Hematopoietic multipotent progenitor cell treated with erythropoietin and hydrocortisone succinate and interleukin-3 and kit ligand, for 15 days (in vitro differentiated cells): ENCODE measurements at regions not wholly inside any gene's neighbourhood (a gene's known extent, or its start where the extent isn't known, plus 50 kb on each side); places are given as distances from the start of the nearest gene placed in this dataset.
"Not testable (repeated sequence)": the region's sequence is repeated elsewhere in the genome, so short reads cannot be mapped to it uniquely, and the experiment has no call there.

ENCODE experiments used
- DNase-seq: peaks from one replicate; pipeline ENCODE4 v3.0.0-alpha.2; 2015; ENCODE audit warnings: low spot score

- no peak for DNase-seq
These were observed 342.2 kb upstream of the HS6ST1 start for GRCh38 chr2:128660836-128661235.

GRCh38 chr2:128661311-128661710 is 342.6 kb upstream of the HS6ST1 start:
- no peak for DNase-seq

- no peak for DNase-seq
These were observed 343.4 kb upstream of the HS6ST1 start for GRCh38 chr2:128662051-128662471.

GRCh38 chr2:128663371-128664050 is 344.8 kb upstream of the HS6ST1 start:
- DNase-seq, result no peak

- DNase-seq, result no peak
These were observed 345.9 kb upstream of the HS6ST1 start for GRCh38 chr2:128664499-128664971.

- no peak for DNase-seq
These were observed 346.4 kb upstream of the HS6ST1 start for GRCh38 chr2:128665113-128665512.

GRCh38 chr2:128666596-128666995 is 347.9 kb upstream of the HS6ST1 start:
- DNase-seq, result no peak

- DNase-seq, result no peak
These were observed 348.7 kb upstream of the HS6ST1 start for GRCh38 chr2:128667391-128667790.

- DNase-seq, result no peak
These were observed 350.3 kb upstream of the HS6ST1 start for GRCh38 chr2:128668946-128669345.

- DNase-seq, result no peak
These were observed 351.4 kb upstream of the HS6ST1 start for GRCh38 chr2:128670066-128670465.

- DNase-seq, result not testable (repeated sequence)
These were observed 353.5 kb upstream of the HS6ST1 start for GRCh38 chr2:128671981-128672757.

GRCh38 chr2:128679680-128680079 is 361.0 kb upstream of the HS6ST1 start:
- not testable (repeated sequence) for DNase-seq

- no peak for DNase-seq
These were observed 362.8 kb upstream of the HS6ST1 start for GRCh38 chr2:128681507-128681906.

- no peak for DNase-seq
These were observed 363.6 kb upstream of the HS6ST1 start for GRCh38 chr2:128682266-128682665.

- DNase-seq, result no peak
These were observed 364.1 kb upstream of the HS6ST1 start for GRCh38 chr2:128682729-128683284.

GRCh38 chr2:128684523-128684922 is 365.9 kb upstream of the HS6ST1 start:
- no peak for DNase-seq

GRCh38 chr2:128685841-128686496 is 367.3 kb upstream of the HS6ST1 start:
- DNase-seq, result no peak

- no peak for DNase-seq
These were observed 367.8 kb upstream of the HS6ST1 start for GRCh38 chr2:128686497-128686859.

- no peak for DNase-seq
These were observed 368.4 kb upstream of the HS6ST1 start for GRCh38 chr2:128686881-128687555.

GRCh38 chr2:128687565-128687964 is 368.9 kb upstream of the HS6ST1 start:
- DNase-seq, result no peak

- no peak for DNase-seq
These were observed 371.3 kb upstream of the HS6ST1 start for GRCh38 chr2:128689971-128690370.

- DNase-seq, result no peak
These were observed 371.8 kb upstream of the HS6ST1 start for GRCh38 chr2:128690431-128690830.
